ENCODE measurements at regions not wholly inside any gene's neighbourhood (a gene's known extent, or its start where the extent isn't known, plus 50 kb on each side); places are given as distances from the start of the nearest gene placed in this dataset.

GRCh38 chr5:3377831-3378230, 217.8 kb upstream of the IRX1 start:
- WGBS, 2 donors = 74 to 75% methylated on average over 5 of the region's 5 CpGs
- no peaks in the 10 kb centered on the region for H3K36me3 ChIP-seq

GRCh38 chr5:3377176-3377575, 218.5 kb upstream of the IRX1 start:
- Histone ChIP-seq H3K9me3 (peaks cover 0 to 38% (median 4%) of the 10 kb centered on the region in 4 donors), H3K27me3 (no peaks in the 10 kb centered on the region), H3K4me1 (no peaks in the 10 kb centered on the region), H3K36me3 (no peaks in the 10 kb centered on the region), H3K4me3 (no peak overlapping the region), H3K27ac (no peak overlapping the region)
- WGBS, 2 donors = 79 to 92% methylated on average over 8 of the region's 8 CpGs
- TF ChIP-seq POLR2A (IDR thresholded peaks at IDR 0.05) (no peak), EP300 (IDR thresholded peaks at IDR 0.05) (no peak)
- TF ChIP-seq, protein P1, sequence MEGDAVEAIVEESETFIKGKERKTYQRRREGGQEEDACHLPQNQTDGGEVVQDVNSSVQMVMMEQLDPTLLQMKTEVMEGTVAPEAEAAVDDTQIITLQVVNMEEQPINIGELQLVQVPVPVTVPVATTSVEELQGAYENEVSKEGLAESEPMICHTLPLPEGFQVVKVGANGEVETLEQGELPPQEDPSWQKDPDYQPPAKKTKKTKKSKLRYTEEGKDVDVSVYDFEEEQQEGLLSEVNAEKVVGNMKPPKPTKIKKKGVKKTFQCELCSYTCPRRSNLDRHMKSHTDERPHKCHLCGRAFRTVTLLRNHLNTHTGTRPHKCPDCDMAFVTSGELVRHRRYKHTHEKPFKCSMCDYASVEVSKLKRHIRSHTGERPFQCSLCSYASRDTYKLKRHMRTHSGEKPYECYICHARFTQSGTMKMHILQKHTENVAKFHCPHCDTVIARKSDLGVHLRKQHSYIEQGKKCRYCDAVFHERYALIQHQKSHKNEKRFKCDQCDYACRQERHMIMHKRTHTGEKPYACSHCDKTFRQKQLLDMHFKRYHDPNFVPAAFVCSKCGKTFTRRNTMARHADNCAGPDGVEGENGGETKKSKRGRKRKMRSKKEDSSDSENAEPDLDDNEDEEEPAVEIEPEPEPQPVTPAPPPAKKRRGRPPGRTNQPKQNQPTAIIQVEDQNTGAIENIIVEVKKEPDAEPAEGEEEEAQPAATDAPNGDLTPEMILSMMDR (IDR thresholded peaks at IDR 0.05) = no peak
- no peak for DNase-seq (ENCODE audit: low spot score in 2 of 2)

More at GRCh38 chr5:3377831-3378230, 217.8 kb upstream of the IRX1 start:
- Histone ChIP-seq H3K4me1 (no peaks in the 10 kb centered on the region), H3K9me3 (peaks cover 0 to 31% (median under 1%) of the 10 kb centered on the region in 4 donors), H3K4me3 (no peak overlapping the region), H3K27ac (no peak overlapping the region), H3K27me3 (no peaks in the 10 kb centered on the region)
- DNase-seq (ENCODE audit: low spot score in 2 of 2) = no peak
- no peak for TF ChIP-seq EP300 (IDR thresholded peaks at IDR 0.05)
- TF ChIP-seq POLR2A (IDR thresholded peaks at IDR 0.05) = no peak
- TF ChIP-seq, protein P1 (IDR thresholded peaks at IDR 0.05) = no peak

DNA sequence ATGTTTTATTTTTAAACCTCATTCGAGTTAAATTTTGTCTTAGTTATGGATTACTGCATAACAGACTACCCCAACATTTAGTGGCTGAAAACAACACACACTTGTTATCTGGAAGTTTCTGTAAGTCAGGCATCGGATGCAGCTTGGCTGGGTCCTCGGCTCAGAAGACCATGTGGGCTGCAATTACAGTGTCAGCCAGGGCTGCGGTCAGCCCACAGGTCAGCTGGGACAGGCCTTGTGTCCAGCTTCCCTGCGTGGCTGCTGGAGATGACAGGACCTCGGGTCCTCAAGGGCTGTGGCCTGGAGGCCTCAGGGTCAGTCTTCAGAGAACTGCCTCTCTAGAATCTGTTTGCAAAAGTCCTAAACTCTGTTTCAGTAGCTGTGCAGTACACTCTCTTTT, 219.0 kb upstream of the IRX1 start:
- 37 to 39% methylated on average over 6 of the region's 6 CpGs for WGBS, 2 donors
- H3K36me3 ChIP-seq = no peaks in the 10 kb centered on the region
- no peaks in the 10 kb centered on the region for H3K4me1 ChIP-seq
- DNase-seq (ENCODE audit: low spot score in 2 of 2) = no peak
- no peak overlapping the region for H3K27ac ChIP-seq
- peaks cover 0 to 43% (median 6%) of the 10 kb centered on the region in 4 donors for H3K9me3 ChIP-seq
- TF ChIP-seq, protein P1 (IDR thresholded peaks at IDR 0.05) = no peak
- TF ChIP-seq EP300 (IDR thresholded peaks at IDR 0.05) (no peak), POLR2A (IDR thresholded peaks at IDR 0.05) (no peak)
- no peak overlapping the region for H3K4me3 ChIP-seq
- no peaks in the 10 kb centered on the region for H3K27me3 ChIP-seq

DNA sequence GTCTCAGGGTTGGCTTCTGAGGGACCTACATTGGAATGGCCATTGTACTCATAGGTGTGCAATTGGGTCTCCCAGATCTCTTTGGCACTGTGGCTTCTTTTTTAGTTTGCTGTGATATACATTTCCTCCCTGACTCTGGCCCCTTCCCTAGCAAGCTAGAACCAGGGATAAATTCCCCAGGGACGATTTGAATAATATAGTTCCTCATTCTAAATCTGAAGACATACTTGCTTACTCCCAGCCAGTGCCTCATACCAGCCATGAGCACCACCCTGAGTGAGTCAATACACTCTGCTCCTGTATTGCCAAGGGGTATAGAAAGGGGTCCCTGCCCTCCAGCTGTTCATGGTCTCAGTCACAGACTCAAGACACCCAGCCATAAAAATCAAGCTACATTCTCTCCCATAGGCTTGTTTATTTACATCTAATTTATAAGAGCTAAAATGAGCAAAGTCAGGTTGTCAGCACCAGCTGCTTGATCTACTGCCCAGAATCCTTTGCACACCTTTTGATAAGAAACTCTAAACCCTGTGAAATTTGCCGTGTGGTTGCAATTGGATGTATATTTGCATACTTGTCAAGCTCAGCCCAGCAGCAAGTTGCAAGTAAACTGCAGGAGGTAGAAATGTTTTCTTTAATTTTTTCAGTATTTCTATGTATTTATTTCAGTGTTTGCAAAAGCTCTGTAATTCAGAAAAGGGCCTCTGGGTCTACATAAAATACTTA, 219.9 kb upstream of the IRX1 start:
- H3K4me3 ChIP-seq = no peak overlapping the region
- H3K36me3 ChIP-seq = no peaks in the 10 kb centered on the region
- WGBS, 2 donors = 52 to 70% methylated on average over 2 of the region's 2 CpGs
- H3K9me3 ChIP-seq = peaks cover 0 to 36% (median 6%) of the 10 kb centered on the region in 4 donors
- no peak for TF ChIP-seq EP300 (IDR thresholded peaks at IDR 0.05)
- TF ChIP-seq, protein P1 (IDR thresholded peaks at IDR 0.05) = no peak
- no peak for TF ChIP-seq POLR2A (IDR thresholded peaks at IDR 0.05)
- DNase-seq (ENCODE audit: low spot score in 2 of 2) = no peak
- H3K27me3 ChIP-seq = no peaks in the 10 kb centered on the region
- H3K4me1 ChIP-seq = no peaks in the 10 kb centered on the region
- H3K27ac ChIP-seq = no peak overlapping the region

GRCh38 chr5:3373391-3373790, 222.2 kb upstream of the IRX1 start:
- no peak overlapping the region for H3K4me3 ChIP-seq
- no peaks in the 10 kb centered on the region for H3K4me1 ChIP-seq
- peaks cover 0 to 33% (median 6%) of the 10 kb centered on the region in 4 donors for H3K9me3 ChIP-seq
- TF ChIP-seq EP300 (IDR thresholded peaks at IDR 0.05) (no peak), POLR2A (IDR thresholded peaks at IDR 0.05) (no peak)
- TF ChIP-seq, protein P1 (IDR thresholded peaks at IDR 0.05) = no peak
- no peaks in the 10 kb centered on the region for H3K27me3 ChIP-seq
- DNase-seq (ENCODE audit: low spot score in 2 of 2) = no peak
- no peaks in the 10 kb centered on the region for H3K36me3 ChIP-seq
- no peak overlapping the region for H3K27ac ChIP-seq

All from tibial nerve (tissue), 4 donors.